C4-2B (cell line): ENCODE measurements at regions not wholly inside any gene's neighbourhood (a gene's known extent, or its start where the extent isn't known, plus 50 kb on each side); places are given as distances from the start of the nearest gene placed in this dataset.

Experiments
- ZFX ChIP-seq: fragments of 450-650 bp; IDR thresholded peaks from 2 replicates; pipeline ENCODE4 v1.6.1; 2017
- TF ChIP-seq, protein P1 (sequence below): fragments of 450-650 bp; conservative IDR thresholded peaks from 2 replicates; pipeline ENCODE4 v1.5.1; 2017; ENCODE audit warnings: mild to moderate bottlenecking

DNA sequence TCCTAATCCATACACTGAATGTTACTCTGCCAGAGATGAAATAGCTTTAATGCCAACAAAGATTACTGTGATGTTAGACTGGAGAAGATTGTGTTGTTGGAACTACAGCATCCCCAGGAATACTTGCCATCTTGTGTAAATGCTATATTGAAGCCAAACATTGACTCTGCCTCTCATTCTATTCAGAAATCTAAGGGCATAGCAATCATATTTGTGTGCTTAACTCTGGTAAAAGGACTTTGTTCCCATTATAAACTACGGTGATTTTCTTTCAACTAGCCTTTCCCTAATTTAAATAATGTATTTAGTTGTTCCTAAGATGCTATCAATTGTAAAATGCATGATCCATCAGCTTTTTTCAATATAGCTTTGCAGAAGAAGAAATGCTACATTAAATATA, 498.4 kb upstream of the LRRN3 start:
- no peak for TF ChIP-seq ZFX
- TF ChIP-seq, protein P1, sequence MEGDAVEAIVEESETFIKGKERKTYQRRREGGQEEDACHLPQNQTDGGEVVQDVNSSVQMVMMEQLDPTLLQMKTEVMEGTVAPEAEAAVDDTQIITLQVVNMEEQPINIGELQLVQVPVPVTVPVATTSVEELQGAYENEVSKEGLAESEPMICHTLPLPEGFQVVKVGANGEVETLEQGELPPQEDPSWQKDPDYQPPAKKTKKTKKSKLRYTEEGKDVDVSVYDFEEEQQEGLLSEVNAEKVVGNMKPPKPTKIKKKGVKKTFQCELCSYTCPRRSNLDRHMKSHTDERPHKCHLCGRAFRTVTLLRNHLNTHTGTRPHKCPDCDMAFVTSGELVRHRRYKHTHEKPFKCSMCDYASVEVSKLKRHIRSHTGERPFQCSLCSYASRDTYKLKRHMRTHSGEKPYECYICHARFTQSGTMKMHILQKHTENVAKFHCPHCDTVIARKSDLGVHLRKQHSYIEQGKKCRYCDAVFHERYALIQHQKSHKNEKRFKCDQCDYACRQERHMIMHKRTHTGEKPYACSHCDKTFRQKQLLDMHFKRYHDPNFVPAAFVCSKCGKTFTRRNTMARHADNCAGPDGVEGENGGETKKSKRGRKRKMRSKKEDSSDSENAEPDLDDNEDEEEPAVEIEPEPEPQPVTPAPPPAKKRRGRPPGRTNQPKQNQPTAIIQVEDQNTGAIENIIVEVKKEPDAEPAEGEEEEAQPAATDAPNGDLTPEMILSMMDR, result no peak
